T-cell (primary cell): ENCODE measurements at regions not wholly inside any gene's neighbourhood (a gene's known extent, or its start where the extent isn't known, plus 50 kb on each side); places are given as distances from the start of the nearest gene placed in this dataset.

Experiments
- ATAC-seq, 4 experiments: fragments of 200-7000 bp in 3 of 4; fragments of 150-1000 bp in 1 of 4; cut with Tn5 transposase; replicated peaks in 1 of 4; 1 replicate in 3 of 4; 2 replicates in 1 of 4; pipeline ENCODE4 v1.10.0; 2021; ENCODE audit warnings: moderate library complexity in 3 of 4, mild to moderate bottlenecking in 2 of 4, moderate number of reproducible peaks in 1 of 4
- CTCF ChIA-PET, 2 donors: fragments of 300-600 bp; sonication (Branson Sonifier 250); formaldehyde crosslinking; loops; one replicate each; lab custom pipeline; 2022; ENCODE audit warnings: antibody characterized with exemption in 2 of 2; lab: Charles Lee
- POLR2A ChIA-PET, 2 donors: fragments of 300-600 bp; sonication (Branson Sonifier 250); formaldehyde crosslinking; loops; one replicate each; lab custom pipeline; 2022; ENCODE audit warnings: antibody characterized with exemption in 2 of 2; lab: Charles Lee
- DNase-seq, 35 experiments: peaks; one replicate each; pipeline versions ENCODE4 v3.0.0 to v3.0.0-alpha.2; 2013 to 2023
- H3K27ac ChIP-seq: one replicate; pipeline ENCODE4 v1.5.1; 2013; ENCODE audit warnings: low read length
- H3K27me3 ChIP-seq, 2 experiments: replicated peaks in 1 of 2; 1 replicate in 1 of 2; 2 replicates in 1 of 2; pipeline versions ENCODE4 v1.6.1 to v1.7.0; 2013; ENCODE audit warnings: low read length in 1 of 2, mixed read lengths in 1 of 2; ENCODE audit not compliant: control insufficient read depth in 2 of 2, insufficient read depth in 2 of 2; ENCODE audit errors: extremely low read depth in 1 of 2
- H3K36me3 ChIP-seq, 2 donors: 1 replicate in 1 of 2; 2 replicates in 1 of 2; pipeline versions ENCODE4 v1.6.1 to v1.7.0; 2013; ENCODE audit warnings: low read length in 1 of 2; ENCODE audit not compliant: control insufficient read depth in 2 of 2, insufficient read depth in 1 of 2; ENCODE audit errors: extremely low read depth in 1 of 2
- H3K4me1 ChIP-seq, 2 experiments: 1 replicate in 1 of 2; 2 replicates in 1 of 2; pipeline versions ENCODE4 v1.6.1 to v1.7.0; 2013; ENCODE audit warnings: low read length in 2 of 2, mixed read lengths in 1 of 2; ENCODE audit not compliant: insufficient read depth in 2 of 2, control insufficient read depth in 1 of 2; ENCODE audit errors: extremely low read depth in 1 of 2
- H3K4me3 ChIP-seq, 2 donors: 1 replicate in 1 of 2; 2 replicates in 1 of 2; pipeline versions ENCODE4 v1.5.1 to v1.7.0; 2013; ENCODE audit warnings: mild to moderate bottlenecking in 2 of 2, low read length in 1 of 2, moderate library complexity in 1 of 2; ENCODE audit not compliant: control insufficient read depth in 1 of 2; ENCODE audit errors: extremely low read depth in 1 of 2
- H3K9me3 ChIP-seq: 2 replicates; pipeline ENCODE4 v1.7.0; 2013
- H3K27ac Mint-ChIP-seq, 2 donors: one replicate each; pipeline ENCODE4 v1.8.0; 2020 to 2021; ENCODE audit warnings: mild to moderate bottlenecking in 2 of 2, mixed read lengths in 2 of 2
- H3K27me3 Mint-ChIP-seq, 2 donors: one replicate each; pipeline ENCODE4 v1.8.0; 2021 to 2022; ENCODE audit warnings: mixed read lengths in 2 of 2
- H3K36me3 Mint-ChIP-seq: one replicate; pipeline ENCODE4 v1.8.0; 2021; ENCODE audit warnings: mixed read lengths
- H3K4me1 Mint-ChIP-seq, 3 donors: one replicate each; pipeline ENCODE4 v1.8.0; 2020 to 2022; ENCODE audit warnings: mixed read lengths in 3 of 3, mild to moderate bottlenecking in 1 of 3
- H3K4me3 Mint-ChIP-seq, 3 donors: one replicate each; pipeline ENCODE4 v1.8.0; 2020 to 2022; ENCODE audit warnings: mild to moderate bottlenecking in 3 of 3, mixed read lengths in 3 of 3, moderate library complexity in 3 of 3
- H3K9me3 Mint-ChIP-seq, 3 donors: one replicate each; pipeline ENCODE4 v1.8.0; 2020 to 2022; ENCODE audit warnings: mixed read lengths in 3 of 3
- WGBS: methylation state at CpG from one replicate; pipeline ENCODE4 v1.1.5; 2013; ENCODE audit warnings: missing lambda C conversion rate; ENCODE audit not compliant: insufficient coverage; 5-methylcytosine and 5-hydroxymethylcytosine counted together

GRCh38 chr21:25092441-25093011 lies 514.8 kb downstream of the MRPL39 start:
- no peak overlapping the region for H3K27ac Mint-ChIP-seq
- Histone ChIP-seq H3K9me3 (no peaks in the 10 kb centered on the region), H3K4me3 (no peak overlapping the region), H3K27ac (no peak overlapping the region), H3K36me3 (no peaks in the 10 kb centered on the region), H3K27me3 (no peaks in the 10 kb centered on the region), H3K4me1 (no peaks in the 10 kb centered on the region)
- H3K36me3 Mint-ChIP-seq: no peaks in the 10 kb centered on the region
- DNase-seq (no peak), ATAC-seq (no peak)
- peaks cover 2 to 6% (median 4%) of the 10 kb centered on the region in 3 donors for H3K9me3 Mint-ChIP-seq
- POLR2A ChIA-PET: no interaction called here
- H3K27me3 Mint-ChIP-seq: no peaks in the 10 kb centered on the region
- CTCF ChIA-PET: no interaction called here
- no peaks in the 10 kb centered on the region for H3K4me1 Mint-ChIP-seq
- no peak overlapping the region for H3K4me3 Mint-ChIP-seq
- WGBS: 87% methylated on average over 3 of the region's 8 CpGs

GRCh38 chr21:25081096-25081495 lies 526.2 kb downstream of the MRPL39 start:
- Mint-ChIP-seq H3K9me3 (no peaks in the 10 kb centered on the region), H3K27me3 (no peaks in the 10 kb centered on the region), H3K36me3 (no peaks in the 10 kb centered on the region), H3K4me3 (no peak overlapping the region), H3K4me1 (no peaks in the 10 kb centered on the region), H3K27ac (no peak overlapping the region)
- no peak overlapping the region for H3K4me3 ChIP-seq
- CTCF ChIA-PET: no interaction called here
- no CpG with 5 or more reads among the region's 4 CpGs for WGBS
- H3K27ac ChIP-seq: no peak overlapping the region
- POLR2A ChIA-PET: no interaction called here
- H3K36me3 ChIP-seq: no peaks in the 10 kb centered on the region
- no peaks in the 10 kb centered on the region for H3K9me3 ChIP-seq
- no peaks in the 10 kb centered on the region for H3K27me3 ChIP-seq
- ATAC-seq (no peak), DNase-seq (no peak)
- H3K4me1 ChIP-seq: no peaks in the 10 kb centered on the region

GRCh38 chr21:25080661-25081060 lies 526.6 kb downstream of the MRPL39 start:
- H3K27me3 Mint-ChIP-seq: no peaks in the 10 kb centered on the region
- Histone ChIP-seq H3K4me3 (no peak overlapping the region), H3K9me3 (no peaks in the 10 kb centered on the region), H3K27ac (no peak overlapping the region), H3K4me1 (no peaks in the 10 kb centered on the region), H3K36me3 (no peaks in the 10 kb centered on the region), H3K27me3 (no peaks in the 10 kb centered on the region)
- WGBS: no CpG with 5 or more reads among the region's 1 CpG
- H3K36me3 Mint-ChIP-seq: no peaks in the 10 kb centered on the region
- no peak for DNase-seq
- no peaks in the 10 kb centered on the region for H3K4me1 Mint-ChIP-seq
- ChIA-PET CTCF (no interaction called here), POLR2A (no interaction called here)
- no peak for ATAC-seq
- H3K9me3 Mint-ChIP-seq: no peaks in the 10 kb centered on the region
- H3K4me3 Mint-ChIP-seq: no peak overlapping the region
- H3K27ac Mint-ChIP-seq: no peak overlapping the region

- POLR2A ChIA-PET: no interaction called here
- no peaks in the 10 kb centered on the region for H3K4me1 Mint-ChIP-seq
- 100% methylated on average over 1 of the region's 1 CpG for WGBS
Measured at GRCh38 chr21:25080141-25080540, 527.1 kb downstream of the MRPL39 start.

GRCh38 chr21:25079053-25079452 lies 528.2 kb downstream of the MRPL39 start:
- no peak overlapping the region for H3K4me3 Mint-ChIP-seq
- ATAC-seq: no peak
- Histone ChIP-seq H3K27me3 (no peaks in the 10 kb centered on the region), H3K4me1 (no peaks in the 10 kb centered on the region), H3K36me3 (no peaks in the 10 kb centered on the region), H3K4me3 (no peak overlapping the region), H3K27ac (no peak overlapping the region), H3K9me3 (no peaks in the 10 kb centered on the region)
- no peaks in the 10 kb centered on the region for H3K36me3 Mint-ChIP-seq
- DNase-seq: no peak
- no peak overlapping the region for H3K27ac Mint-ChIP-seq
- no peaks in the 10 kb centered on the region for H3K9me3 Mint-ChIP-seq
- WGBS: 75% methylated on average over 1 of the region's 3 CpGs
- ChIA-PET CTCF (no interaction called here), POLR2A (interaction anchor here in 1 of 2 donors (0.6 kb wide), 1 partner anchor 9 kb away, joined by 5 read pairs; no protein-coding TSS in a partner anchor)
- no peaks in the 10 kb centered on the region for H3K4me1 Mint-ChIP-seq
- H3K27me3 Mint-ChIP-seq: no peaks in the 10 kb centered on the region

More at GRCh38 chr21:25080141-25080540, 527.1 kb downstream of the MRPL39 start:
- H3K27me3 Mint-ChIP-seq: no peaks in the 10 kb centered on the region
- no peaks in the 10 kb centered on the region for H3K9me3 ChIP-seq
- CTCF ChIA-PET: no interaction called here
- no peak overlapping the region for H3K27ac Mint-ChIP-seq
- no peak overlapping the region for H3K27ac ChIP-seq
- H3K4me1 ChIP-seq: no peaks in the 10 kb centered on the region
- no peak overlapping the region for H3K4me3 Mint-ChIP-seq
- no peaks in the 10 kb centered on the region for H3K9me3 Mint-ChIP-seq
- no peak overlapping the region for H3K4me3 ChIP-seq
- DNase-seq: no peak
- no peak for ATAC-seq
- no peaks in the 10 kb centered on the region for H3K36me3 Mint-ChIP-seq
- no peaks in the 10 kb centered on the region for H3K27me3 ChIP-seq
- no peaks in the 10 kb centered on the region for H3K36me3 ChIP-seq

GRCh38 chr21:25062061-25062460 lies 545.2 kb downstream of the MRPL39 start:
- POLR2A ChIA-PET: no interaction called here
- peaks cover 0 to 5% (median 3%) of the 10 kb centered on the region in 3 donors for H3K9me3 Mint-ChIP-seq
- no peaks in the 10 kb centered on the region for H3K9me3 ChIP-seq
- no peak overlapping the region for H3K27ac Mint-ChIP-seq
- CTCF ChIA-PET: no interaction called here
- no peaks in the 10 kb centered on the region for H3K4me1 Mint-ChIP-seq
- no peaks in the 10 kb centered on the region for H3K4me1 ChIP-seq
- no peak for DNase-seq
- no peaks in the 10 kb centered on the region for H3K36me3 Mint-ChIP-seq
- no peak overlapping the region for H3K4me3 Mint-ChIP-seq
- H3K27me3 ChIP-seq: no peaks in the 10 kb centered on the region
- no CpG with 5 or more reads among the region's 1 CpG for WGBS
- no peak overlapping the region for H3K27ac ChIP-seq
- H3K36me3 ChIP-seq: no peaks in the 10 kb centered on the region
- H3K27me3 Mint-ChIP-seq: no peaks in the 10 kb centered on the region
- H3K4me3 ChIP-seq: no peak overlapping the region
- ATAC-seq: no peak

GRCh38 chr21:25054689-25055088 lies 552.6 kb downstream of the MRPL39 start:
- no peak overlapping the region for H3K27ac ChIP-seq
- Mint-ChIP-seq H3K9me3 (peaks cover 0 to 17% (median 7%) of the 10 kb centered on the region in 3 donors), H3K36me3 (no peaks in the 10 kb centered on the region), H3K27ac (no peak overlapping the region), H3K4me3 (no peak overlapping the region), H3K4me1 (no peaks in the 10 kb centered on the region), H3K27me3 (no peaks in the 10 kb centered on the region)
- WGBS: no CpG with 5 or more reads among the region's 2 CpGs
- no peaks in the 10 kb centered on the region for H3K4me1 ChIP-seq
- no peaks in the 10 kb centered on the region for H3K36me3 ChIP-seq
- no peaks in the 10 kb centered on the region for H3K9me3 ChIP-seq
- ChIA-PET POLR2A (no interaction called here), CTCF (no interaction called here)
- DNase-seq (no peak), ATAC-seq (no peak)
- no peaks in the 10 kb centered on the region for H3K27me3 ChIP-seq
- H3K4me3 ChIP-seq: no peak overlapping the region
